ENCODE measurements at regions not wholly inside any gene's neighbourhood (a gene's known extent, or its start where the extent isn't known, plus 50 kb on each side); places are given as distances from the start of the nearest gene placed in this dataset.
"Not testable (repeated sequence)": the region's sequence is repeated elsewhere in the genome, so short reads cannot be mapped to it uniquely, and the experiment has no call there.

DNA sequence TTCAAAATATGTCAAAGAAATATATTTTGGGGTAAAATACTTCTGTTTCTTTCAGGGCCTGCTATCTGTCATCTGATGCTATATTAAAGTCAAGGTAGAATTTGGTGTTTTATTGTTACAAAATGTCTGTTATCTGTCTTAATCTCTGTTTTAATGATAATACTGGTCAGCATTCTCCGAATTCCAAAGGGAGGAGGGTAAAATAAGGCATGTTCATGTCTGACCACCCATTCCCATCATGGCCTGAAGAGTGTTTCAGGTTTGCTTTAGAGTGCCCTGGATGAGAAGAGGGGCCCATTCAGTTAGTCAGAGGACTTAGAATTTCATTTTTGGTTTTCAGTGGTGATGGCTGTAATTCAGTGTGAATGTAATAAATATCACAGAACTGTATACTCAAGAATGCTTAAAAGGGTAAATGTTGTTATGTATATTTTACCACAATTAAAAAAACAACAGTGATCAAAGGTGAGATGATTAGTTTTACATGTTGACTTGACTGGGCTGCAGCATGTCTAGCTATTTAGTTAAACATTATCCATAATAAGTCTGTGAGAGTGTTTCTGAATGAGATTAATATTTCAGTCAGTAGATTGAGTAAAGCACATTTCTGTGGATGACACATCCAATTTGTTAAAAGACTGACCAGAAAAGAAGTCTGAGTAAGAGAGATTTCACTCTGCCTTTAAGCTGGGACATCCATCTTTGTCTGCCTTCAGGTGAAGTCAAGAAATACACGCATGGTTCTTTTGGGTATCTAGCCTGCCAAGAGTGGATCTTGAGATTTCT is 467.9 kb upstream of the SYT4 start:
- DNase-seq, result no peak

DNA sequence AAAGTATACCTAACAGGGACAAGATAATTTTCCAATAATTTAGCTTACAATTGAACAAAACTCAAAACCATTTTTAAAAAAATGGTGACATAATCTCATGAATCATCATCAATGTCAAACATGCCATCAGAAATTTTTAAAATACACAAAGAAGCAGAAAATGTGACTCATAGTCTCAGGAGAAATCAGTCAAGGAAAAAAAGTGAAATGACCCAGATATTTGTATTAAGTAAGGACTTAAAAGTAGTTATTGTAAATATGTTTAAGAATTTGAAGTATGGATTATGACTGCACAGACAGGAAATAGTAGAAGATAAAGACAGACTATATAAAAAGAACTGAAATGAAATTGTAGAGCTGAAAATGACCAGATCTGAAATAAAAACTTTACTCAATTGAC is 473.9 kb upstream of the SYT4 start:
- DNase-seq, result no peak

DNA sequence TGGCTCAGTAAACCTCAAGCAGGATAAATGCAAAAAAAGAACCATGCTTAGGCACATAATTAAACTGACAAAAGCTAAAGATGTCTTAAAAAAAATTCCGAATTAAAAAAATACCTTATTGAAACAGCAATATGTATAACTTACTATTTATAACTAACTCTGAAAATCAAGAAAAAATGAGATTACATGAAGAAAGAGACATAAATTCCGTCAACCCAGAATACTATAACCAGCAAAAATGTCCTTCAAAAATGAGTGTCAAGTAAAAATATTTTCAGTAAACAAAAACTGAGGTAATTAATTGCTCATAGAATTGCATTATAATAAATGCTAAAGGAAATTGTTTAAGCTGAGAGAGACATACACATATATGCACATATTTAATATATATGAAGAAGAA is 474.5 kb upstream of the SYT4 start:
- no peak for DNase-seq

DNA sequence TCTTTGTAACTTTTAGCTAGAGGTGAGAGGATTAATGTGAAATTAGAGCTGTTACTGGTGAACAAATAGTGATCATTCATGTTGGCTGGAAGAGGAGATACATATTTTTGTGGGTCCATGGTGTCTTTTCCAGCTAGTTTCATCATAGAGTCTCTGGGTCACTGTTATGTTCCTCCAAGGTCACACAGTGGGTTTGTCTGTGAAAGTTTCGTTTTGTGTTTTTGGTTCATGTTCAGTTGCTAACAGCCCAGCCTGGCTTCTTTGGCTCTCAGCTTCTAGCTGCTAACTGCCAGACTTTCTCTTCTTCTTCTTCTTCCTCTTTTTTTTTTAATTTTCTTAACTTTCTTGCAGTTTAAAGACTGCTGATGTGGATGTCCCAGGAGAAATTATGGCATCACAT is 480.0 kb upstream of the SYT4 start:
- no peak for DNase-seq

DNA sequence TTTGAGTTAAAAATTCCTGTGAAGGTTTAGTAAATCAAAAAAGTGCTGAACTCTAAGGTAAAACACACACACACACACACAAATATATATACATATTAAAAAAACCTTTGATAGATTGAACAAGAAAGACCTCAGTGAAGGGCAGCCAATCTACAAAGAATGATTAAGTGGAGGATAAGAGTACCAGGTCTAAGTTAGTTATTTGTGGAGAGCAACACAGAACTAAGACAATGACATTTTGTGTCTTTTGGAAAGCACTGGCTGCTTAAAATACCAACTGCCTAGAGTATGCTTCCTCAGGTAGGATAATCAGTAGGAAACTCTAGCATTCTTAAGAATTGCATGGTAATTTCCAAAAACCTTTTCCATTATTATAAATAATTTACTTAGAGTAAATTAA is 481.4 kb upstream of the SYT4 start:
- DNase-seq, result no peak

DNA sequence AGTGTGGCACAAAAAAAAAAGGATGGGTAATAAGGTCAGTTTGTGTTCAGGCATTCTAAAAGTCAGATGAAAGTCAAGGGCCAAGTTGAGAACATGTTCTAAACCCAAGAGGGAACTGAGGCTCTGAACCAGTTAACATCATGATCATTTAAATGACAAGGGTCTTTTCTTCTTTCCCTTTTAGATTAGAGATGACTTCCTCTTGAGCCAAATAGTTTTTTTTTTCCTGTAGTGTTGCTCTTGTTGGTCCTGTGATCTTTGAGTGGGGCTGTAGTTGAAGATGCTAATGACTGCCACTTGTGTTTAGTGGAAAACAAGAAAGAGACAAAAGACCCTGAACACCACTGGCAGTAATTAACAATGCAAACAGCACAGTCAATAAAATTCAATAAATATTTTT is 482.7 kb upstream of the SYT4 start:
- no peak for DNase-seq

DNA sequence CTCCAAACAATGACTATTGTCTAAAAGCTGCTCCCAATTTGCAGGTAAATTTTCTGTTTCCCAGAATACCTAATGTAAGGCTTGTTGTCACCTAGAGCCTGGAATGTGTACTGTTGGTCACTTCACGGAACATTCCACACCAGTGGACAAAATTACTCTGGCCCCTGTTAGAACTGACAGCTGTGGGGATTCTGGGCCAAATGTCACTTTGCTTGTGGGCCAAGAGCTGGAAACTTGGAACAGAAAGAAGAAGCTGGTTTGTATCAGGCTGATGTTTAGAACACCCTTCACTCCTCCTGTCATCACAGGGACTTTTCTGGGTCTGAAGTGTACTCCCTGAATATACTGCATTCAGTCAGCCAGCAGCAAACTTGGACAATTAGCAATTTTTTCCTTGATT is 495.6 kb upstream of the SYT4 start:
- no peak for DNase-seq

DNA sequence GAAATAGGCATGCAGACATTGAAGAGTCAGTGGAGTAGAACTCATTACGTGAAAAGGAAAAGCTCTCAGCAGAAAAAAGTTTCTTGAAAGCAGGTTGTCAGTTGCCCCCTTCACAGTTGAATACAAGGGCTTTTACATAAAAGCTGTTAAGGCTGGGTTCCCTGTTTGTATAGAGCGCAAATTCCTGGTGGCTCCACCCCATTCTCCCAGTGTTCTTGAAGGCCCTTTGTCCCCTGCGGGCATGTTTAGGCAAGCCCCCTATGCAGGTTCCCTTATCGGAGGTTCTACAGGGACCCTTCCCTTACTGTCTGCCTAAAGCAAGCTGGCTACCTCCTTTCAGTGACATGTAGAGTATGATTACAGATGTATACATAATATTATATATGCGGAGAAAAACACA is 497.2 kb upstream of the SYT4 start:
- DNase-seq, result no peak

DNA sequence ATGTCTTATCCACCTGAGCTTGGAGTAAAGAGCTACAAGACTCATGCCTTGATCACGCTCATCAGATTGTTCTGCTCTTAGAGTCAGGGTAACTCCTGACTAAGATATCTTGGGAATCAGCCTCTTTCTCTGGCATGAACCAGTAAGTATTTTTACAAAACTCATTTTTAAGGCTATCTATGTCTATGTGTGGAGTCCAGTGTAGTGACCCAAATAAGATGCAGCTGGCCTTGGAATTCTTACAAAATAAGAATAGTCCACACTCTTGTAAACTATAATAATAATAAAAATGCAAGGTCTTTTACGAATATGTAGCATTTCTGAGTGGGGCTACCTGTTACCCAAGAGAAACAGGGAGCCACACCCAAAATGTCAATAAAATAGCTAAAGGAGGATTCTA is 498.3 kb upstream of the SYT4 start:
- no peak for DNase-seq

DNA sequence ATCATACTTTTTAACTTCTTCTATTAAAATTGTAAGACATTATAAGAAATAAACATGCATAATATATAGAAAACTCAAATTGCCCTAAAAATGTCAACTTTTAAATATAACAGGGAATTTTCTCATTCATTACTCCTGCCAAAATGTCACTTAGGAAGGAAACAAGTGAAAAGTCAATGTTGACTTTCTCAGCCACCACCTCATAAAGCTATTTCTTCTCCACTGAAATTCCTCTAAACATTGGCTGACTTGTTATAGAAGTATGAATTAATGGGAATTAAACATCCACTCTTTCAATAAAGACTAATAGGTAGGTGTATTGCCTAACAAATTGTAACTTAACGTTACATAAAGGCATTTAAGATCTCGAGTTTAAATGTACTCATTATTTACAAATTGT is 499.7 kb upstream of the SYT4 start:
- no peak for DNase-seq

DNA sequence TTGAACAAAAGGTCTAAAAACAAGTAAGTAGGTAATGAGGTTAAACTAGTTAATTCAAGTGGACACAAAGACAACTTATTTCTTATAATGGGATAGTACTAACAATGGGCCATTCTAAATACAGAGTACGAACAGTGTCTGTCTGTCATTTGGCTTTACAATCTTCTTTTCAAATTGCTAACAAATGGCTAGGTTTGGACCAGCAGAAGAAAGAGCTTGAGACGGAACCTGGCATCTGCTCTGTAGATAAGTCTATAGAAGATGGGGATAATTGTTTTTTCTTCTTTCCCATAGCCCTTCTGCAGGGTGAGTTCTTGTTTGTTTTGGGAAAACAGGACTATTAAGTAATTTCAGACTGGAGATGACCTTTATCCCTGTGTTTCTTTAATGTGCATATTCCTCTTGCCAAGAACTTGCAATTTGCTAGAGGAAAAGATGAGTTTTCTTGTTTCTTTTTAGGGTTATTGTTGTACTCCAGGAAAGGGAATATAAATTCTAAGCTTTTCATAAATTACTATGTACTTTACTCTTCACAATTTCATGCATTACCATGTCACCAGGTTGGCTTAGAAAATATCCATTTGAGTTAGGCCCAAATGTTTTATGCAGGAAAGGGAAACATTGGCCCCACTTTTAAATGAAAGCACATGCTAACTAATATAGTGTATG is 500.5 kb upstream of the SYT4 start:
- no peak for DNase-seq

DNA sequence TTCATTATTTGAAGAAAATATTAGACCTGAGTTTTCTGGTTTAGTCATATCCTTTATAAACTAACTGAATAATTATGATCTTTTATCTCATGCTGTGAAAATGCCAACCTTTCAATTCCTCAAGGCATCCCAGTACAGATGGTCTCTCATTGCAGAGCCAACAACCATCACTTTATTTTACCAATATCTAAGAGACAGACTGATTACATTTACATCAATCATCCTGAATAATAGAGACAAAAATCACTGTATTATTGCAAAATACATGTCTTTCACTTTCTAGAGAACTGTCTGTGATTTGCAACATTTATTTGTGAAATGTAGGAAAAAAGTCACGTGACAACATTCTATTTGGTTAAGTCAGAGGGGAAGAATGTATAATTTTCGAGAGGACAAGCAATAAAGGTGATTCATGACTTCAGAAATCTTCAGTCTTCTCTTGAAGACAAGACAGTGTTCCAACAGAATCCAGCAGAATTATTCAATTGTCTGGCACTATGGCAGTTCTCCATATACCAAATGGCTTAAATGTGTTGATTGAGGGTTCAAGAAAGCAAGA is 503.6 kb upstream of the SYT4 start:
- DNase-seq, result no peak

DNA sequence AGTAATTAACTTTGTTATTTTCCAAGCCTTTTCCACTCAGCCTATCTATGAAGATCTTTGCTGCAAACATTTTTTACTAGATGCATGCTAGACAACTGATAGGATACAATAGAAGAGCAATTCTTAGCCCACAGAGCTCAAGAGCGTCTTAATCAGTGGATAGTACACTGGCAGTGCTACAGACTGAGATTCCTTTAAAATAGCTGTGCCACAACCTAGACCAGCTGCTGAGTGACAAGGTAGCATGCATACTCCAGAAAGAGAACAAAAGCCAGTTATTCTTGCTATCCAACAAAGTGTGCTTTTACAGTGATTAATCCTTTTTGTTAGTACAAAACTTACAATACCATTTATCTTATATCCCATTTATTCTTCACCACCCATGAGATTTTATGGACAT is 507.9 kb upstream of the SYT4 start:
- DNase-seq, result no peak

DNA sequence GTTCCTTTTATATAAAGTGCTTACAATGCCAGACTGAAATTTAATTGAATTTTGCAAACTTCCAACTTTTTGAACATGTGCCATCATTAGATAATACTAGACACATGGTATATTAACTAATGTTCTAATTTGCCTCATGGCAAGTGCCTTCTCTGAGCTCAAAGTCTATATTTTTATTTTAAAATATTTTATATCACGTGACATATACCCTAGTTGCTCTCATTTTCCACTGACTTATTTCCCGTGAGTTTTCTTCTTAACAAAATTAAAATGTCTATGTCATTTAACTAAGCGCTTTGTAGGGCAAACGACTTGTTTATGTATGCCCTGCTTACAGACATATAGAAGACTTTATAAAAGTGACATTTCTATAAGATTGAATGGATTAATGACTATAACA is 509.6 kb upstream of the SYT4 start:
- no peak for DNase-seq

DNA sequence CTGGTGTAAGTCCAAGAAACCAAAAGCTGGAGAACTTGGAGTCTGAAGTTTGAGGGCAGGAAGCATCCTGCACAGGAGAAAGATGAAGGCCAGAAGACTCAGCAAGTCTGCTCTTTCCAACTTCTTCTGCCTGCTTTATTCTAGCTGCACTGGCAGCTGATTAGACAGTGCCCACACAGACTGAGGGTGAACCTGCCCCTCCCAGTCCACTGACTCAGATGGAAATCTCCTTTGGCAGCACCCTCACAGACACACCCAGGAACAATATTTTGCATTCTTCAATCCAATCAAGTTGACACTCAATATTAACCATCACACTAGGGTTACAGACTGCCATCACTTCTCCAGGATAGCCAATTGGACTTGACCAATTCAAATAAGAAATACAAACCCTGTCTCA is 510.4 kb upstream of the SYT4 start:
- DNase-seq, result not testable (repeated sequence)

DNA sequence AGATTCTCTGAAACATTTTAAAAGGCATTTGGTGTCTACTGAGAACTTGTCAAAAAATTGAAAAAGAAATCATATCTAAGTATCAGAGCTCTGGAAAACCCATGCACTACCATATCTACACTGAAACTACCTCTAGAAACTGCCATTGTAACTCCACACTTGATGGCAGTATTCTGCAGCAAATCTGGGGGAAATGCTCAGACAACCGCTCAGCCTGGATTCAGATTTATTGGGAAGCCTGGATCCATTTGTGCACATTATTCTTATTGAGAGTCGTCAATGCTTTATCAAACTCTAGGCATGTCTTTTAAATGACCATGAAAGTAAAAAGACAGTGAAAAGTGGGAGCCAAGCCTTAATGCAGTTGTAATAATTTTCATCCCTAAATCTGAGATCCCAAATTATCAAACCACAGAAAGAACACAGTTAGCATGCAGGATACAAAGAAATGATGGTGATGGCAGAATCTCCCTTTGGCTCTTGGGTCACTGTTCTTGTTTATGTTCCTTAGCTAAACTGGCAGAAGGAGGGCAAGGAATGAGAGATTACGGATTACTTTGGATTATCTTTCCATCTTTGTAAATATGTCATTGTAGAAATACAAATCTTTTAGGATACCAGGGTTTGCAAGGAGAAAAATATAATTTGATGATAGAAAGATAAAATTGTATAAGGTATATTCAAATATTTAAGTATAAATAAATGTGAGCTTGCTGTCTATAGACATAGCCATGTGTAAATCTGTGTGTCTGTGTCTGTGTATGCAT is 512.1 kb upstream of the SYT4 start:
- DNase-seq, result no peak

DNA sequence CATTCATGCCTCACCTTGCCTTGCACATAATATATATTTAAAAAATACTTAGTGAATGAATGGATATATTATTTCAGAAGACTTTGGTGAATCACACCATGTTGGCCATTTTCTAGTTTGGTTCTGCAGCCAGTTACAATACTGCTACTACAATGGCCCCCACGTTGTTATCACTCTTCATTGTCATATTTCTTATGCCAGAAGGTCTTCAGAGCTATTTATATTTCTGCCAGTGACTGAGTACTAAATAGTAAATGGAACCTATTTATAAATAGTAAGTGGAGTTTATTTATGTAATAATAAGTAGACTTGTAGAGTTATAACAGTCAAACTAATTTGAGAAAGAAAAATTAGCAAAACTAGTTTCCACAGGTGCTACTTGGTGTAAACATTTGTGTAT is 516.6 kb upstream of the SYT4 start:
- no peak for DNase-seq

DNA sequence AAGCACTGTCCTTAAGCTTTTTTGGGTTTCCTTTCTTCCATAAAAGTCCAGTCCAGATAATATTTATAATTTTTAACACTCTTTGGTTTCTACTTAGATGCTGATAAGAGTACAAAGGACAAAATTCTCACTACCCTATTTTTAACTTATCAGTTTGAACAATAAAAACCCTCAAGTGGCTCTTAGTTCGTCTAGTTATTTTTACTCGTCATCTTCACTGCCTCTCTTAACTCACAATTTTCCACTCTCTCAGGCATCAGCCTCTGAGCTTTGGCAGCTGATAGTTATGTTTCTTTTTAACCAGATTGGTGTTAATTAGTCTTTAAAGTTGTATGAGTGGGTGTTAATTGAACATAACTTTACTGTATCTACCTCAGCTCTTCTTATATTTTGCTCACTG is 517.1 kb upstream of the SYT4 start:
- no peak for DNase-seq

DNA sequence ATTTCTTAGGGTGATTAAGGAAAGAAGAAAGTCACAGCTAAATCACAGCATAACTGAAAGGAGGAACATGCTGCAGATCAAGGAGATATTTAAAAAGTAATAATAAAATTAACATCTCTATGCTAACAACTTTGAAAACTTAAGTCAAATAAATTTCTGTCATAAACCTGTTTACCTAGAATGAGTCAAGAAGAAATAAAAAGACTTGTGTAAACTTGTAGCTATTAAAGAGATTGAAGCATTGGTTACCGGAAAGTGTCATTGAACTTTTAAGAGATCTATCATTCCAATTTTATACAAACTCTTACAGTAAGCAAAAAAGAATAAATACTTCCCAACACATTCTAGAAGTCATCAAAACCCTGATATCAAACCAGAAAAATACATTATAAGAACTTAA is 520.1 kb upstream of the SYT4 start:
- no peak for DNase-seq

DNA sequence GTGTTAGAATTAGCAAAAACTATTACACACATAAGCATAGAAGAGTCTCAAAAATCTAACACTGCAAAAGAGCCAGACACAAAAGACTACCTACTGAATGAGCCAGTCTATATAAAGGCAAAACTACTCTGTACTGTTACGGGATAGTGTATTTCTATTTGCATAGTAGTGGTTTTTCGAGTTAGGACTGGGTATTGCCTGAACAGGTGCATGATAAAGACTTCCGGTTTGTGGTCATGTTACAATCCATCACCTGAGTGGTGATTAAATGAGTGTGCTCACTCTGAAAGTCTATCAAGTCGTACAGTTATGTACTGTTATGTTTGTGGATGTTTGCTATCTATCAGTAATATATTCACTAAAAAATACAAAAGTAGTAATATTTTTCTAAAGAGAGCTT is 523.3 kb upstream of the SYT4 start:
- no peak for DNase-seq

DNA sequence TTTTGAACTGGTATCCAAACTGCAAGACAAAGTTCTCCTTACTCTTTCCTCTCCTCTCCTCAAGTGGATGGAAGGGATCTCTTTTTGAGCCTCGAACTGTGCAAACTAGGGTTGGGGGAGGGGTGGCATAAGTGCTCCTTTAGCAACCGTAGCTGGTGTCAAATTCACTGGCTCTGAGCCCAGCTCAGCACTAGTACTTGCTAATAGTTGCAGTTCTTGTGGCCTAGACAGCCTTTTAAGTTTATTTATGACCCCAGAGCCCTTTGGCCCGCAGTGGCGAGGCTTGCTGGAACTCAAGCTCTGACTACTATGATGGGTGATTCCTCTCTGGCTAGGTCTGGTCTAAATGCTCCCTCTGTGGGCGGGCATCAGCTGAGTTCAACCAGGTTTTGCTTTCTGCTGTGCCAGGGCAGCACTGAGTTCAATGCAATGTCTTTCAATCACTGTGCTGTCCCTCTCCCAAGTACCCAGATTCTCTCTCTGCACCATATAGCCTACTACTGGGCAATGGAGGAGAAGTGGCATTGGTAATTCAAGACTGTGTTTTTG is 528.4 kb upstream of the SYT4 start:
- no peak for DNase-seq

DNA sequence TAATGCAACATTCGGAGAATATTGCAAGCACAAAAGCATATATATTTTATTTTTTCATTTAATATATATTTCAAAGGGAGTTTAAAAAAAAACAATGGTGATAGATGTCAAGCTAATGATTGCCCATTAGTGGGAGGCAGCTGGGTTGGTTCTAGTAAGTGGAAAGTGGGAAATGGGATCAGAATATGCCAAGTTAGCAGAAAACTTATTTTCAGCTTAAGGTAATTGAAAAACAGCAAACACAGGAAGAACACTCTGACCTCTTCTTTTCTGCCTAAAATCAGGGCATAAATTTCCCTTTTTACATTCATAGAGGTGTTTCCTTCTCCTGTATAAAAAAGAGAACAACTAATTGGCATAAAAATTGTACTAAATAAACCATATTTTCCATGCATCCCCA is 535.3 kb upstream of the SYT4 start:
- DNase-seq, result no peak

DNA sequence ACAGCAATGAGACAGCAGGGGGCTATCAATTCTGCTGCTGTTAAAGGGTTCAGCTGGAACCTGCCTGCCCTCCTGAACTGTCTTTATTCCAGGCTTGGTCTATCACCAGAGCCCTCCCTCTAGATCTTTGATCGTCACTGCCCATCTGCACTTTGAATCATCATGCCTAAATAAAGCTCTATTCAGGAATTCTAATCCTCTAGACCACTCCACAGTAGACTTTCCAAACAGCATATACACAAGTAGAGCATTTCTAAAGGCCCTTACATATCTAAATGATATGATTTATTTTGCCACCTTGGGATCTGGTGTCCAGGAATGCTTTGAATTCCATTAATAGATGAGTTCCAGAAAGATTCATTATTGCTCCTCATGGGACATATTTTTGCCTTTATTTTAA is 542.1 kb upstream of the SYT4 start:
- no peak for DNase-seq

DNA sequence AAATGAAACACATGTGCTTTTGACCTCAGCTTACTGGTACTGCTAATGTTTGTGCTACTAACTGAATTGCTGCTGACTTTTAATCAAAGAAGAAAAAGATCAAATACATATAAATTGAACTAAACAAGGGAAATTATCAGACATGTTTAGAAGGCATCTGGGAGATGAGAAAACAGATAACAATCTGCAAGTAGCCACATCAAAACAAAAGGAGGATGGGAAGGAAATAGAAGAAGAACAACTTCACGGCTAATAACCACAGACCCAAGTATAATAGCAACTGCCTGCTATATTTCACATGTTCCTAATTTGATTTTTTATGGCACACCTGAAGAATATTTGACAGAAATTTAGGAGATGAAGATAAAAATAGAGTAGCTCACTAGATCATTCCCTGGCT is 542.6 kb upstream of the SYT4 start:
- DNase-seq, result no peak
